ENCODE measurements at regions not wholly inside any gene's neighbourhood (a gene's known extent, or its start where the extent isn't known, plus 50 kb on each side); places are given as distances from the start of the nearest gene placed in this dataset.
"Not testable (repeated sequence)": the region's sequence is repeated elsewhere in the genome, so short reads cannot be mapped to it uniquely, and the experiment has no call there.

DNA sequence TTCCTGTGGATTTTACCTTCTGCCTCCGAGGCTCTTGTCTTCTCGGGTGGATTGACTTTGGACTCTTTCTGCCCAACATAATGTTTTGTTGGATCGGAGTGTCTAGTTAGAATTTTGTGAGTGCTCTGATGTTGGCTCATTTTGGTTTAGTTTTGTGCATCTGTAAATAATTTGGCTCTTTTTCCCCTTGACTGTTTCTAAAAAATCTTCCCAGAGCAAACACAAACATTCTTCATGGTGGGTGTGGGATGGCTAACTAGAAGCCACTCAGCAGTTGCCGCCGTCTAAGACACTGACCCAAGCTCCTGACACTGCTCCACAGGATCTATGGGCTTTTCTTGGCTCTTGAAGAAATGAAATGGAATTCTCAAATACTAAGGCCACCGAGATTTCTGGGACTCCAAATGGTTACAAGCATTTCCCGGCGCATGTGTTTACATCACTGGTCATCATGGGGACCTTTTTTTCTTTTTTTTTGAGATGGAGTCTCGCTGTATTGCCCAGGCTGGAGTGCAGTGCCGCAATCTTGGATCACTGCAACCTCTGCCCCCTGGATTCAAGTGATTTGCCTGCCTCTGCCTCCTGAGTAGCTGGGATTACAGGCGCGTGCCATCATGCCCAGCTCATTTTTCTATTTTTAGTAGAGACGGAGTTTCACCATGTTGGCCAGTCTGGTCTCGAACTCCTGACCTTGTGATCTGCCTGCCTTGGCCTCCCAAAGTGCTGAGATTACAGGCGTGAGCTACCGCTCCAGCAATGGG is 92.0 kb upstream of the FRMD1 start:
- Histone ChIP-seq H3K4me3 (ENCODE audit: insufficient read depth, low read depth, low read length) (no peak overlapping the region), H3K36me3 (replicated peaks; ENCODE audit: control insufficient read depth, insufficient read depth, low read length) (no peaks in the 10 kb centered on the region), H3K27me3 (ENCODE audit: control insufficient read depth, insufficient read depth, low read length) (no peaks in the 10 kb centered on the region; the same call in 1 of the 2 replicates)
- DNase-seq, result no peak

DNA sequence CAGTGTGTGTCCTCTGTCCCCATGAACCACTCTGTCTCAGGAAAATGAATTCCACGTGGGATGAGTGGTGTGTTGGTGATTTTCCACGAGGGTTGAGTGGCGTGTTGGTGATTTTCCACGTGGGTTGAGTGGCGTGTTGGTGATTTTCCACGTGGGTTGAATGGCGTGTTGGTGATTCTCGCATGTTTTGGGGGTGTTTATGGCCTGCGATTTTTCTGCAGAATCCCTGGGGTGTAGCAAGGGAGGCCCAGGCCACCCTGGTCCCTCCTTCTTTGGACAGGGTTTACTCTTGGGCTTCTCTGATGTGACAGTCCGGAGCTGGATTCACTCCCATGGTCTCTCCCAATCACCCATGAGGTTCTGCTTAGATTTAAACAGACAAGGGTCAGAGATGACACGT is 90.6 kb upstream of the FRMD1 start:
- no peak overlapping the region for H3K4me3 ChIP-seq (ENCODE audit: insufficient read depth, low read depth, low read length)
- DNase-seq, result no peak
- no peaks in the 10 kb centered on the region for H3K36me3 ChIP-seq (replicated peaks; ENCODE audit: control insufficient read depth, insufficient read depth, low read length)
- H3K27me3 ChIP-seq (ENCODE audit: control insufficient read depth, insufficient read depth, low read length), result no peaks in the 10 kb centered on the region; the same call in 1 of the 2 replicates

- H3K4me3 ChIP-seq (ENCODE audit: insufficient read depth, low read depth, low read length); H3K36me3 ChIP-seq (replicated peaks; ENCODE audit: control insufficient read depth, insufficient read depth, low read length); H3K27me3 ChIP-seq (ENCODE audit: control insufficient read depth, insufficient read depth, low read length); DNase-seq: not testable (repeated sequence)
Measured at GRCh38 chr6:168168936-168169335, 89.9 kb upstream of the FRMD1 start.

- DNase-seq; H3K4me3 ChIP-seq (ENCODE audit: insufficient read depth, low read depth, low read length); H3K27me3 ChIP-seq (ENCODE audit: control insufficient read depth, insufficient read depth, low read length); H3K36me3 ChIP-seq (replicated peaks; ENCODE audit: control insufficient read depth, insufficient read depth, low read length): not testable (repeated sequence)
Measured at GRCh38 chr6:168168330-168168729, 89.3 kb upstream of the FRMD1 start.

GRCh38 chr6:168167431-168168315 is 88.7 kb upstream of the FRMD1 start:
- Histone ChIP-seq H3K27me3 (ENCODE audit: control insufficient read depth, insufficient read depth, low read length) (no peaks in the 10 kb centered on the region), H3K36me3 (replicated peaks; ENCODE audit: control insufficient read depth, insufficient read depth, low read length) (no peaks in the 10 kb centered on the region), H3K4me3 (ENCODE audit: insufficient read depth, low read depth, low read length) (no peak overlapping the region)
- no peak for DNase-seq

DNA sequence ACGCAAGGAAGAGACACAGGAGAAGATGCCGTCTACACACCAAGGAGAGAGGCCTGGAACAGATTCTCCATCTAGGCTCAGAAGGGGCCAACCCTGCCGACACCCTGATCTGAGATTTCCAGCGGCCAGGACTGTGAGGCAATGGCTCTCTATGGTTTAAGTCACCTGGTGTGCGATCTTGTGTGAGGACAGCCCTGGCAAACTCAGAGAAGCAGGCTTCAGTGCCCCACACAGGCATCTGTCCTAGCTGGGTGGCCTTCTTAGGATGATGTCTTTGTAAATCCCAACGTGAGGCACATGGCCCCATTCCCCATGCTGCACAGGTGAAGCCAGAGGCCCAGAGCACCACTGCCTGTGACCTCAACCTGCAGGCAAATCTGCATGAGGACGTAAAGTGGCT is 87.6 kb upstream of the FRMD1 start:
- Histone ChIP-seq H3K27me3 (ENCODE audit: control insufficient read depth, insufficient read depth, low read length) (no peaks in the 10 kb centered on the region), H3K36me3 (replicated peaks; ENCODE audit: control insufficient read depth, insufficient read depth, low read length) (no peaks in the 10 kb centered on the region), H3K4me3 (ENCODE audit: insufficient read depth, low read depth, low read length) (no peak overlapping the region)
- no peak for DNase-seq

DNA sequence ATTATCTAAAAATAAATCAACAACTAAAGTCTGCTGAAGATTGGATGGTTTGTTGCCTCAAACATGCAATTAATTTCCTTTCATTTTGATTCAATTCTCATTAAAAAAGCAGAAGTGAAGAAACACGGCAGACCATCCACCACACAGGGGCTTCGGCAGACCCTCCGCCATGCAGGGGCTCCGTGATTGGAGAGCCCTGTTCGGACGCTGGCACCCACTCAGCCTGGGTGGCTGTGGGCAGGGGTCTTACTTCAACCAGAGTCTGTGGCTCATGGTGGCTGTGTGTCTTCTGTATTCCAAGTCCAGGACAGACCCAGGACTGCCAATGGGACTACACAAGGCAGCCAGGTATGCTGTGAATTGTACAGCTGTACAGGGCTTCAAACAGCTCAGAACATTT is 86.9 kb upstream of the FRMD1 start:
- Histone ChIP-seq H3K4me3 (ENCODE audit: insufficient read depth, low read depth, low read length) (no peak overlapping the region), H3K27me3 (ENCODE audit: control insufficient read depth, insufficient read depth, low read length) (no peaks in the 10 kb centered on the region), H3K36me3 (replicated peaks; ENCODE audit: control insufficient read depth, insufficient read depth, low read length) (no peaks in the 10 kb centered on the region)
- no peak for DNase-seq

DNA sequence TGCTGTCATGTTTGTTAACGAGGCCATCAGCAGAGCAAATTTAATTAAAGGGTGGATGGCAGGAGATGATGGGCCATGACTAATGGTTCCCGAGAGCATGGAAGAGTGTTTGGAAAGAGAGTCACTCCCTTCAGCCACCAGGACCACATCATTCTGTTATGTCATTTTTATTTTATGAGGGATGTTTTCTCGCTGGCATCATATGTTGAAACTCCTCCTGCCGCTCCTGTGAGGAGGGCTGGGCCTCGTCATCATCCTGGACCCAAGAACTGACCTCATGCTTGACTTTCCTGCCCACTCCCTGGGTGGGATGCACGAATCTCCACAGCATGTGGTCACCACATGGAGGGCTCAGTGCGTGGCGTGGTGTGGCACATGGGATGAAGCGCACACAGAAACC is 86.4 kb upstream of the FRMD1 start:
- no peaks in the 10 kb centered on the region for H3K36me3 ChIP-seq (replicated peaks; ENCODE audit: control insufficient read depth, insufficient read depth, low read length)
- H3K4me3 ChIP-seq (ENCODE audit: insufficient read depth, low read depth, low read length), result no peak overlapping the region
- no peaks in the 10 kb centered on the region for H3K27me3 ChIP-seq (ENCODE audit: control insufficient read depth, insufficient read depth, low read length)
- peak; percentile 1 for DNase-seq

GRCh38 chr6:168164462-168165061 is 85.5 kb upstream of the FRMD1 start:
- no peak overlapping the region for H3K4me3 ChIP-seq (ENCODE audit: insufficient read depth, low read depth, low read length)
- H3K36me3 ChIP-seq (replicated peaks; ENCODE audit: control insufficient read depth, insufficient read depth, low read length), result no peaks in the 10 kb centered on the region
- H3K27me3 ChIP-seq (ENCODE audit: control insufficient read depth, insufficient read depth, low read length), result no peaks in the 10 kb centered on the region
- DNase-seq, result peak; percentile 8

DNA sequence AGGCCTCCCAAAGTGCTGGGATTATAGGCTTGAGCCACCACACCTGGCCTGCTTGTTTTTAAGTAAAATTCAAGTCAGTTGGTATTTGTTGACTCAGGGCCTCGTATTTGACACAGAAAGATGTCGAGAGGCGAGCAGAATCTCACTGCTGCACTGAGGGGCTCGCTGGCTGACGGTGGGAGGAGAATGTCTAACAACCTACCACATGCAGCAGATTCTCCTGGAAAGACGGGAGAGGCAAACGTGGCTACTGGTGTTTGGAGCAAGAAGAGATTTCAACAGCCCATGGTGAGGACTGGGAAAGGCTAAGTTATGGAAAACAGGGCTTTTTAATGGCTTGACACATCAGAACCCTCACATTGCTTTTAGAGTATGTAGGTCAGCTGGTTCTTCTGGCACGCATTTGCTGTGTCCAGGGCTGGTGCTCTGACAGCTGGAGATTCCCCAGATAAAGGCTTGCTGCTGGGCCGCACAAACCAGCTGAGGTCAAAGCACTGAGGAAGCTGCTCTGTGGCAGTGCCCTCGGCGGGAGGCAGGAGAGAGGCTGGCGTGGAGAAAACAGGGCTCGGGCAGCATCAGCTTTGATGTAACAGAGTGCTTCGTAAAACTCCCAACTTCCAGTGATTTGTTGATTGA is 84.2 kb upstream of the FRMD1 start:
- Histone ChIP-seq H3K4me3 (ENCODE audit: insufficient read depth, low read depth, low read length) (no peak overlapping the region), H3K27me3 (ENCODE audit: control insufficient read depth, insufficient read depth, low read length) (no peaks in the 10 kb centered on the region), H3K36me3 (replicated peaks; ENCODE audit: control insufficient read depth, insufficient read depth, low read length) (no peaks in the 10 kb centered on the region)
- peak; percentile 58 for DNase-seq

DNA sequence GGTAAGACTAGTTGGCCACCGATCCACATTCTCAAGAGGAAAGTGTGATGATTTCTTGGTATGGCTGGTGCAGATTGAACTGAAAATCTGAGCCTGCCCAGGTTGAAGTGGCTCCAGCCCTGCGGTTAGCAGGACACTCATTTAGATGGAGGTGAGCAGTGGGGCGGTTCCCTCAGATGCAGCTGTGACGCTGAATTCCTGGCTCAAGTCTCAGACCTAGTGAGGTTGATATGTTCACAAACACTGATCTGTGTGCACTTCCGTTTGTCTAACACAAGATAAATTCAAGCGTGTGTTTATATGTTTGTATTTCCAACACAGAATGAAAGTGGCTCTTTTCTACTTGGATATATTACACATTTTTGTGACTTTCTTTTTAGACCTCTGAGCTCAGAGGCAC is 83.4 kb upstream of the FRMD1 start:
- H3K27me3 ChIP-seq (ENCODE audit: control insufficient read depth, insufficient read depth, low read length), result no peaks in the 10 kb centered on the region

GRCh38 chr6:168161371-168161750 is 82.3 kb upstream of the FRMD1 start:
- H3K4me3 ChIP-seq (ENCODE audit: insufficient read depth, low read depth, low read length), result no peak overlapping the region
- DNase-seq, result peak; percentile 26
- no peaks in the 10 kb centered on the region for H3K27me3 ChIP-seq (ENCODE audit: control insufficient read depth, insufficient read depth, low read length)
- no peaks in the 10 kb centered on the region for H3K36me3 ChIP-seq (replicated peaks; ENCODE audit: control insufficient read depth, insufficient read depth, low read length)

More for the DNA sequence above, 83.4 kb upstream of the FRMD1 start:
- no peaks in the 10 kb centered on the region for H3K36me3 ChIP-seq (replicated peaks; ENCODE audit: control insufficient read depth, insufficient read depth, low read length)
- no peak overlapping the region for H3K4me3 ChIP-seq (ENCODE audit: insufficient read depth, low read depth, low read length)
- peak; percentile 19 for DNase-seq

GRCh38 chr6:168160506-168161370 is 81.7 kb upstream of the FRMD1 start:
- H3K36me3 ChIP-seq (replicated peaks; ENCODE audit: control insufficient read depth, insufficient read depth, low read length), result no peaks in the 10 kb centered on the region
- DNase-seq, result no peak
- H3K4me3 ChIP-seq (ENCODE audit: insufficient read depth, low read depth, low read length), result no peak overlapping the region
- no peaks in the 10 kb centered on the region for H3K27me3 ChIP-seq (ENCODE audit: control insufficient read depth, insufficient read depth, low read length)

DNA sequence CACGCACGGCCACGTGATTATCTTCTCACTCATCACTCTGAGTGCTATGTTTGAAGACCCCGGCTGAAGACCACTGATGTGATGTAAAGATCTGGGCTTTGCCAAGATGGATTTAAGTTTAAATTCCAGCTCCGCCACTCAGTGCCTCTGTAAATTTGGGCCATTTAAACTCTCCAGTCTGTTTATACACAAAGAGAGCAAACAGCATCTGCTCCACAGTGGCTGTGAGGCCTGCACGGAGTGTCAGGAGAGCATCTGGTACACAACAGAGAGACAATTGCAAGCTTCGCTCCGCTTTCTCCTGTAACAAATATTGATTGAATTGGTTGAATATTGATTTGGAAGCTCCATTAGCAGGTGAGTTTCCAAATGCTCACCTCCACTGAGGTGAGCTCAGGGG is 80.5 kb upstream of the FRMD1 start:
- H3K36me3 ChIP-seq (replicated peaks; ENCODE audit: control insufficient read depth, insufficient read depth, low read length), result no peaks in the 10 kb centered on the region
- no peak for DNase-seq
- no peaks in the 10 kb centered on the region for H3K27me3 ChIP-seq (ENCODE audit: control insufficient read depth, insufficient read depth, low read length)
- H3K4me3 ChIP-seq (ENCODE audit: insufficient read depth, low read depth, low read length), result no peak overlapping the region

Measured in H7 (cell line).